ENCODE measurements at regions not wholly inside any gene's neighbourhood (a gene's known extent, or its start where the extent isn't known, plus 50 kb on each side); places are given as distances from the start of the nearest gene placed in this dataset.
"Not testable (repeated sequence)": the region's sequence is repeated elsewhere in the genome, so short reads cannot be mapped to it uniquely, and the experiment has no call there.

DNA sequence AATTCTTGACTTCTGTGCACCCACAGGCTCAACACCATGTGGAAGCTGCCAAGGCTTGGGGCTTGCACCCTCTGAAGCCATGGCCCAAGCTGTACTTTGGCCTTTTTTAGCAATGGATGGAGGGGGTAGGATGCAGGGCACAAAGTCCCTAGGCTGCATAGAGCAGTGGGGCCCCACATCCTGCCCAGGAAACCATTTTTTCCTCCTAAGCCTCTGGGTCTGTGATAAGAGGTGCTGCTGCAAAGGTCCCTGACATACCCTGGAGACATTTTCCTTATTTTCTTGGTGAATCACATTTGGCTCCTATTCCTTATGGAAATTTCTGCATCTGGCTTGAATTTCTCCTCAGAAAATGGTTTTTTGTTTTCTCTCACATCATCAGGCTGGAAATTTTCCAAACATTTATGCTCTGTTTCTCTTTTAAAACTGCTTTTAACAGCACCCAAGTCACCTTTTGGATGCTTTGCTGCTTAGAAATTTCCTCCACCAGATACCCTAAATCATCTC, 482.7 kb upstream of the TLE4 start:
- intact Hi-C loops (cut with DNase I), result no loop called here

DNA sequence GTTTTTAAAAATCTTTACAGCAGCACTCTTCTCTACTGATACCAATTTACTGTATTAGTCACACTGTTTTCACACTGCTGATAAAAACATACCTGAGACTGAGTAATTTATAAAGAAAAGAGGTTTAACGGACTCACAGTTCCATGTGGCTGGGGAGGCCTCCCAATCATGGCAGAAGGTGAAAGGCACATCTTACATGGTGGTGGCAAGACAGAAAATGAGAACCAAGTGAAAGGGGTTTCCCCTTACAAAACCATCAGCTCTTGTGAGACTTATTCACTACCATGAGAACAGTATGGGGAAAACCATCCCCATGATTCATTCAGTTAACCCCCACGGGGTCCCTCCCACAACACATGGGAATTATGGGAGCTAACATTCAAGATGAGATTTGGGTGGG, 481.9 kb upstream of the TLE4 start:
- H3K4me1 ChIP-seq; H3K27ac ChIP-seq; H3K9me3 ChIP-seq; H3K36me3 ChIP-seq; H3K4me3 ChIP-seq; intact Hi-C loops (cut with DNase I); H3K27me3 ChIP-seq; DNase-seq: not testable (repeated sequence)
- WGBS, 2 donors, result 47 to 72% methylated on average over 2 of the region's 2 CpGs

More for the DNA sequence above, 482.7 kb upstream of the TLE4 start:
- Histone ChIP-seq H3K9me3 (no peaks in the 10 kb centered on the region), H3K4me1 (no peaks in the 10 kb centered on the region), H3K27me3 (no peaks in the 10 kb centered on the region), H3K4me3 (no peak overlapping the region), H3K36me3 (no peaks in the 10 kb centered on the region), H3K27ac (no peak overlapping the region)
- TF ChIP-seq, protein P1, sequence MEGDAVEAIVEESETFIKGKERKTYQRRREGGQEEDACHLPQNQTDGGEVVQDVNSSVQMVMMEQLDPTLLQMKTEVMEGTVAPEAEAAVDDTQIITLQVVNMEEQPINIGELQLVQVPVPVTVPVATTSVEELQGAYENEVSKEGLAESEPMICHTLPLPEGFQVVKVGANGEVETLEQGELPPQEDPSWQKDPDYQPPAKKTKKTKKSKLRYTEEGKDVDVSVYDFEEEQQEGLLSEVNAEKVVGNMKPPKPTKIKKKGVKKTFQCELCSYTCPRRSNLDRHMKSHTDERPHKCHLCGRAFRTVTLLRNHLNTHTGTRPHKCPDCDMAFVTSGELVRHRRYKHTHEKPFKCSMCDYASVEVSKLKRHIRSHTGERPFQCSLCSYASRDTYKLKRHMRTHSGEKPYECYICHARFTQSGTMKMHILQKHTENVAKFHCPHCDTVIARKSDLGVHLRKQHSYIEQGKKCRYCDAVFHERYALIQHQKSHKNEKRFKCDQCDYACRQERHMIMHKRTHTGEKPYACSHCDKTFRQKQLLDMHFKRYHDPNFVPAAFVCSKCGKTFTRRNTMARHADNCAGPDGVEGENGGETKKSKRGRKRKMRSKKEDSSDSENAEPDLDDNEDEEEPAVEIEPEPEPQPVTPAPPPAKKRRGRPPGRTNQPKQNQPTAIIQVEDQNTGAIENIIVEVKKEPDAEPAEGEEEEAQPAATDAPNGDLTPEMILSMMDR (IDR thresholded peaks at IDR 0.05), result no peak
- no peak for TF ChIP-seq EP300 (IDR thresholded peaks at IDR 0.05)
- TF ChIP-seq POLR2AphosphoS5 (IDR thresholded peaks at IDR 0.05), result no peak
- no peak for TF ChIP-seq POLR2A (IDR thresholded peaks at IDR 0.05)
- DNase-seq, result no peak

DNA sequence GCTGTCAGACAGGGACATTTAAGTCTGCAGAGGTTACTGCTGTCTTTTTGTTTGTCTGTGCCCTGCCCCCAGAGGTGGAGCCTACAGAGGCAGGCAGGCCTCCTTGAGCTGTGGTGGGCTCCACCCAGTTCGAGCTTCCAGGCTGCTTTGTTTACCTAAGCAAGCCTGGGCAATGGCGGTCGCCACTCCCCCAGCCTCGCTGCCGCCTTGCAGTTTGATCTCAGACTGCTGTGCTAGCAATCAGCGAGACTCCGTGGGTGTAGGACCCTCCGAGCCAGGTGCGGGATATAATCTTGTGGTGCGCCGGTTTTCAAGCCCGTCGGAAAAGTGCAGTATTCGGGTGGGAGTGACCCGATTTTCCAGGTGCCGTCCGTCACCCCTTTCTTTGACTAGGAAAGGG, 468.5 kb upstream of the TLE4 start:
- DNase-seq; H3K4me3 ChIP-seq; H3K27me3 ChIP-seq; H3K36me3 ChIP-seq; H3K9me3 ChIP-seq; H3K4me1 ChIP-seq; H3K27ac ChIP-seq; intact Hi-C loops (cut with DNase I): not testable (repeated sequence)
- WGBS, 2 donors, result 90 to 91% methylated on average over 17 of the region's 17 CpGs

DNA sequence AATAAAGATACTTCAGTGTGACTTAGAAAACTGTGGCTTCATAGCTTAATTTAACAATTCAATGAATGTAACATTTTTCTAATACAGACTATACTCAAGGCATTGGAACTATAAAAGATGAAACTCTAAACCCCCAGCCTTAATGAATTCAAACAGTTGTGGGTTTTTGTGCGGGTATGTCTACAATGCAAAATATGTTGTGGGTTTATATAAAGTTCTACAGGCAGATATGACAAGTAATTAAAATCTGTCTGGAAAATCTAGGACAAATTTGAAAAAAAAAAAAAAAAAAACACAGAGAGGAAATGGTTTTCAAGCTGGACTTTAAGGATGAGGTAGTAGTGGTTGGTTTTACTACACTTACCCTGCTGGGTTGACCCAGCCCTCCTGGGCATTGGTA, 467.5 kb upstream of the TLE4 start:
- no peaks in the 10 kb centered on the region for H3K27me3 ChIP-seq
- H3K36me3 ChIP-seq, result no peaks in the 10 kb centered on the region
- H3K27ac ChIP-seq, result no peak overlapping the region
- H3K4me1 ChIP-seq, result no peaks in the 10 kb centered on the region
- no peak for DNase-seq
- intact Hi-C loops (cut with DNase I), result no loop called here
- TF ChIP-seq, protein P1 (IDR thresholded peaks at IDR 0.05), result no peak
- TF ChIP-seq POLR2A (IDR thresholded peaks at IDR 0.05), result no peak
- no peak for TF ChIP-seq EP300 (IDR thresholded peaks at IDR 0.05)
- no peak for TF ChIP-seq POLR2AphosphoS5 (IDR thresholded peaks at IDR 0.05)
- H3K4me3 ChIP-seq, result no peak overlapping the region
- H3K9me3 ChIP-seq, result no peaks in the 10 kb centered on the region
- 96 to 98% methylated on average over 1 of the region's 1 CpG for WGBS, 2 donors

DNA sequence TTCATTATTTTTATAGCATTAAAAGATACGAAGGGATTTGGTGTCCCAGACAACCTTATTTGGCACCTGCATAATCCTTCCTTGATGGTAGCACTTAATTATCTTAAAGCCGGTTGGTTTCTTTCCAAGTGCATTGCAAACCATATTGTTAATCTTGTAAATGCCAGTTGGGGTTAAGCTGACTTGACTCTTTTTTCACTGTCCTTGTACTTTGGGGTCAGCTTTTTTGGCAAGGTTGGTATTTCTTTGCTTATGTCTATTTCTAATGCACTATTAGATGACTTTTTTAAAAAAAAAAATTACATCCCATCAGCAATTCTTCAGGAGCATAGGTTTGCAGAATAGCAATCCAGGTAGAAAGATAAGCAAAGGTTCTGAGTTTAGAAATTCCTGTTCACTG, 466.8 kb upstream of the TLE4 start:
- no peaks in the 10 kb centered on the region for H3K36me3 ChIP-seq
- DNase-seq, result no peak
- no peaks in the 10 kb centered on the region for H3K27me3 ChIP-seq
- H3K4me1 ChIP-seq, result no peaks in the 10 kb centered on the region
- H3K27ac ChIP-seq, result no peak overlapping the region
- no peak overlapping the region for H3K4me3 ChIP-seq
- intact Hi-C loops (cut with DNase I), result no loop called here
- H3K9me3 ChIP-seq, result no peaks in the 10 kb centered on the region
- WGBS, 2 donors, result 85 to 86% methylated on average over 2 of the region's 2 CpGs
- TF ChIP-seq POLR2A (IDR thresholded peaks at IDR 0.05) (no peak), POLR2AphosphoS5 (IDR thresholded peaks at IDR 0.05) (no peak), EP300 (IDR thresholded peaks at IDR 0.05) (no peak)
- TF ChIP-seq, protein P1 (IDR thresholded peaks at IDR 0.05), result no peak

DNA sequence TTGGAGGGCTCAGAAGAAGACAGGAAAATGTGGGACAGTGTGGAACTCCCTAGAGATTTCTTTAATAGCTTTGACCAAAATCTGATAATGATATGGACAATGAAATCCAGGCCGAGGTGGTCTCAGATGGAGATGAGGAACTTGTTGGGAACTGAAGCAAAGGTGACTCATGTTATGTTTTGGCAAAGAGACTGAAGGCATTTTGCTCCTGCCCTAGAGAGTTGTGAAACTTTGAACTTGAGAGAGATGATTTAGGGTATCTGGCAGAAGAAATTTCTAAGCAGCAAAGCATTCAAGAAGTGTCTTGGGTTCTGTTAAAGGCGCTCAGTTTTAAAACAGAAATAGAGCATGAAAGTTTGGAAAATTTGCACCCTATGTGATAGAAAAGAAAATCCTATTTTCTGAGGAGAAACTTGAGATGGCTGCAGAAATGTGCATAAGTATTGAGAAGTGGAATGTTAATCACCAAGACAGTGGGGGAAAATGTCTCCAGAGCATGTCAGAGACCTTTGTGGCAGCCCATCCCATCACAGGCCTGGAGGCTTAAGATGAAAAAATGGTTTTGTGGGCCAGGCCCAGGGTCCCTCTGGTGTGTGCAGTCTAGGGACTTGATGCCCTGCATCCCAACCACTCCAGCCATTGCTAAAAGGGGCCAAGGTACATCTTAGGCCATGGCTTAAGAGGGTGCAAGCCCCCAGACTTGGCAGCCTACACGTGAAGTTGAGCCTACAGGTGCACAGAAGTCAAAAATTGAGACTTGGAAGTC, 463.7 kb upstream of the TLE4 start:
- Histone ChIP-seq H3K36me3 (no peaks in the 10 kb centered on the region), H3K27me3 (no peaks in the 10 kb centered on the region), H3K4me1 (no peaks in the 10 kb centered on the region), H3K27ac (no peak overlapping the region), H3K9me3 (no peaks in the 10 kb centered on the region), H3K4me3 (no peak overlapping the region)
- WGBS, 2 donors, result 68 to 84% methylated on average over 3 of the region's 3 CpGs
- intact Hi-C loops (cut with DNase I), result no loop called here
- DNase-seq, result no peak
- TF ChIP-seq POLR2AphosphoS5 (IDR thresholded peaks at IDR 0.05), result no peak
- TF ChIP-seq, protein P1 (IDR thresholded peaks at IDR 0.05), result no peak
- TF ChIP-seq POLR2A (IDR thresholded peaks at IDR 0.05), result no peak
- TF ChIP-seq EP300 (IDR thresholded peaks at IDR 0.05), result no peak
